ENCODE measurements at regions not wholly inside any gene's neighbourhood (a gene's known extent, or its start where the extent isn't known, plus 50 kb on each side); places are given as distances from the start of the nearest gene placed in this dataset.
"Not testable (repeated sequence)": the region's sequence is repeated elsewhere in the genome, so short reads cannot be mapped to it uniquely, and the experiment has no call there.

GRCh38 chr13:73822668-73823592 lies 311.3 kb downstream of the KLF12 start:
- DNase-seq, result no peak
- Mint-ChIP-seq H3K36me3 (ENCODE audit: low read depth) (peaks cover 14% of the 10 kb centered on the region), H3K4me1 (peaks cover 49% of the 10 kb centered on the region), H3K4me3 (no peak overlapping the region), H3K27ac (no peak overlapping the region), H3K9me3 (ENCODE audit: low read depth) (peaks cover 3% of the 10 kb centered on the region), H3K27me3 (no peaks in the 10 kb centered on the region)
- intact Hi-C loops (cut with DNase I, micrococcal nuclease), result no loop called here
- POLR2A ChIA-PET, result interaction anchor here (0.6 kb wide), 1 partner anchor 1039 kb away, joined by 3 read pairs; no protein-coding TSS in a partner anchor
- peak; percentile 77 for ATAC-seq
- CTCF ChIA-PET, result interaction anchor here (0.6 to 1.1 kb wide), 4 partner anchors 114 to 243 kb away, joined by 3 read pairs; no protein-coding TSS in a partner anchor

DNA sequence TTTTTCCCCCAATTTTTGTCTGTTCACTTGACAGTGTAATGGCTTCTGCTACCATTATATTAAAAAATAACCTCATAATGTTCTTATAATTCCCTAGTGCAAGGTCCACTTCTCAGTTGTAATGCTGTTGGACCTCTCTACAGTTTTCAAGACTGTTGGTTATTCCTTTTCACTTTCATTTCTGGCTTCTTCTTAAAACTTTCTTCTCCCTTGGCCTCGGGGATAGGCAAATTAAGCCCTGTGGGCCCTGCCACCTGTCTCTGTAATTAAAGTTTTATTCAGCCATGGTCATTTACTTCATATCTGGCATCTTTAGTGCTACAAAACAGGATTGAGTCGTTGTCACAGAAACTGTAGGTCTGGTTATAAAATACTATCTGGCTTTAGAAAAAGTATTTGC lies 313.5 kb downstream of the KLF12 start:
- H3K9me3 Mint-ChIP-seq (ENCODE audit: low read depth), result peaks cover 3% of the 10 kb centered on the region
- H3K27ac Mint-ChIP-seq, result no peak overlapping the region
- H3K4me1 Mint-ChIP-seq, result peaks cover 42% of the 10 kb centered on the region
- H3K27me3 Mint-ChIP-seq, result no peaks in the 10 kb centered on the region
- ATAC-seq, result no peak
- no peak overlapping the region for H3K4me3 Mint-ChIP-seq
- ChIA-PET CTCF (interaction anchor here (0.9 kb wide), 1 partner anchor 14 kb away, joined by 5 read pairs; no protein-coding TSS in a partner anchor), POLR2A (no interaction called here)
- intact Hi-C loops (cut with DNase I, micrococcal nuclease), result no loop called here
- no peak for DNase-seq
- peaks cover 19% of the 10 kb centered on the region for H3K36me3 Mint-ChIP-seq (ENCODE audit: low read depth)

- Mint-ChIP-seq H3K36me3 (ENCODE audit: low read depth) (peaks cover 19% of the 10 kb centered on the region), H3K27ac (no peak overlapping the region), H3K4me3 (no peak overlapping the region), H3K9me3 (ENCODE audit: low read depth) (peaks cover 3% of the 10 kb centered on the region), H3K4me1 (peaks cover 38% of the 10 kb centered on the region), H3K27me3 (no peaks in the 10 kb centered on the region)
- CTCF ChIA-PET, result interaction anchor here (0.9 kb wide), 1 partner anchor 15 kb away, joined by 5 read pairs; no protein-coding TSS in a partner anchor
- DNase-seq, result no peak
- no peak for ATAC-seq
- intact Hi-C loops (cut with DNase I, micrococcal nuclease), result no loop called here
- POLR2A ChIA-PET, result interaction anchor here (0.6 kb wide), 1 partner anchor 1412 kb away, joined by 3 read pairs; no protein-coding TSS in a partner anchor
These were observed 313.9 kb downstream of the KLF12 start for GRCh38 chr13:73820285-73820684.

DNA sequence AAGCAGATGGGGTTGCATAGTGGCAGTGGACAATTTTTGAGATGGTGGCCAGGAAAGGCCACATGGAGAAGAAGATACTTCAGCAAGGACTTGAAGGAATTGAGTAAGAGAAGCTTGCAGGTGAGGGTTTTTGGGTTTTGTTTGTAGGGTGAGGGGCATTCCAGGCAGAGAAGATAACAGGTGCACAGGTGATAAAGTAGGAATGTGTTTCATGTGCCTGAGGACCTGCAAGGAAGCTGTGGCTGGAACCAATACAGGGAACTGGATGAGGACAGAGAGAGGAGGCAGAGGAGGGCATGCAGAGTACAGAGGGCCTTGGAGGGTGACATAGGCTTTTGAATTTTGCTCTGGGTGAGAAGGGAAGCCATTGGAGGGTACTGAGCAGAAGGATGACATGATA lies 314.5 kb downstream of the KLF12 start:
- ATAC-seq (no peak), DNase-seq (no peak)
- H3K27me3 Mint-ChIP-seq, result no peaks in the 10 kb centered on the region
- POLR2A ChIA-PET, result interaction anchor here (0.6 kb wide), 1 partner anchor 1413 kb away, joined by 3 read pairs; no protein-coding TSS in a partner anchor
- intact Hi-C loops (cut with DNase I, micrococcal nuclease), result no loop called here
- peaks cover 19% of the 10 kb centered on the region for H3K36me3 Mint-ChIP-seq (ENCODE audit: low read depth)
- CTCF ChIA-PET, result no interaction called here
- no peak overlapping the region for H3K4me3 Mint-ChIP-seq
- no peak overlapping the region for H3K27ac Mint-ChIP-seq
- H3K9me3 Mint-ChIP-seq (ENCODE audit: low read depth), result peaks cover 3% of the 10 kb centered on the region
- peaks cover 34% of the 10 kb centered on the region for H3K4me1 Mint-ChIP-seq

- ATAC-seq (peak; percentile 70), DNase-seq (peak; percentile 18)
- ChIA-PET POLR2A (no interaction called here), CTCF (no interaction called here)
- H3K9me3 Mint-ChIP-seq (ENCODE audit: low read depth), result peaks cover 3% of the 10 kb centered on the region
- peaks cover 27% of the 10 kb centered on the region for H3K36me3 Mint-ChIP-seq (ENCODE audit: low read depth)
- H3K27me3 Mint-ChIP-seq, result no peaks in the 10 kb centered on the region
- intact Hi-C loops (cut with DNase I, micrococcal nuclease), result no loop called here
- H3K4me1 Mint-ChIP-seq, result peaks cover 16% of the 10 kb centered on the region
- H3K4me3 Mint-ChIP-seq, result no peak overlapping the region
- H3K27ac Mint-ChIP-seq, result no peak overlapping the region
These were observed 317.5 kb downstream of the KLF12 start for GRCh38 chr13:73816702-73817101.

- Mint-ChIP-seq H3K27ac (no peak overlapping the region), H3K27me3 (no peaks in the 10 kb centered on the region), H3K9me3 (ENCODE audit: low read depth) (no peaks in the 10 kb centered on the region), H3K4me3 (no peak overlapping the region), H3K4me1 (peaks cover 7% of the 10 kb centered on the region), H3K36me3 (ENCODE audit: low read depth) (peaks cover 22% of the 10 kb centered on the region)
- CTCF ChIA-PET, result interaction anchor here (1.0 to 1.6 kb wide), 5 partner anchors 11 to 996 kb away, joined by 3 to 4 read pairs (median 3); no protein-coding TSS in a partner anchor
- intact Hi-C loops (cut with DNase I, micrococcal nuclease), result no loop called here
- no peak for DNase-seq
- no peak for ATAC-seq
- POLR2A ChIA-PET, result no interaction called here
These were observed 318.4 kb downstream of the KLF12 start for GRCh38 chr13:73815796-73816195.

GRCh38 chr13:73810647-73811046 lies 323.6 kb downstream of the KLF12 start:
- intact Hi-C loops (cut with DNase I, micrococcal nuclease), result no loop called here
- POLR2A ChIA-PET, result no interaction called here

GRCh38 chr13:73809561-73809960 lies 324.6 kb downstream of the KLF12 start:
- Mint-ChIP-seq H3K4me1 (peaks cover 13% of the 10 kb centered on the region), H3K27me3 (no peaks in the 10 kb centered on the region), H3K27ac (no peak overlapping the region), H3K9me3 (ENCODE audit: low read depth) (no peaks in the 10 kb centered on the region), H3K36me3 (ENCODE audit: low read depth) (peaks cover 12% of the 10 kb centered on the region), H3K4me3 (no peak overlapping the region)
- ATAC-seq, result no peak
- POLR2A ChIA-PET, result no interaction called here
- no peak for DNase-seq
- intact Hi-C loops (cut with DNase I, micrococcal nuclease), result no loop called here
- CTCF ChIA-PET, result interaction anchor here (0.5 to 1.1 kb wide), 2 partner anchors 9 to 726 kb away, joined by 3 to 4 read pairs; no protein-coding TSS in a partner anchor

More at GRCh38 chr13:73810647-73811046, 323.6 kb downstream of the KLF12 start:
- CTCF ChIA-PET, result interaction anchor here (0.7 to 1.0 kb wide), 2 partner anchors 24 to 1169 kb away, joined by 3 read pairs; no protein-coding TSS in a partner anchor
- no peaks in the 10 kb centered on the region for H3K27me3 Mint-ChIP-seq
- no peak overlapping the region for H3K27ac Mint-ChIP-seq
- H3K4me3 Mint-ChIP-seq, result no peak overlapping the region
- H3K36me3 Mint-ChIP-seq (ENCODE audit: low read depth), result peaks cover 12% of the 10 kb centered on the region
- no peaks in the 10 kb centered on the region for H3K9me3 Mint-ChIP-seq (ENCODE audit: low read depth)
- DNase-seq (no peak), ATAC-seq (peak; percentile 16)
- peaks cover 13% of the 10 kb centered on the region for H3K4me1 Mint-ChIP-seq

GRCh38 chr13:73808318-73808717 lies 325.9 kb downstream of the KLF12 start:
- Mint-ChIP-seq H3K4me3 (no peak overlapping the region), H3K27me3 (no peaks in the 10 kb centered on the region), H3K4me1 (peaks cover 14% of the 10 kb centered on the region), H3K27ac (no peak overlapping the region), H3K36me3 (ENCODE audit: low read depth) (peaks cover 12% of the 10 kb centered on the region), H3K9me3 (ENCODE audit: low read depth) (no peaks in the 10 kb centered on the region)
- POLR2A ChIA-PET, result no interaction called here
- ATAC-seq (no peak), DNase-seq (no peak)
- intact Hi-C loops (cut with DNase I, micrococcal nuclease), result no loop called here
- CTCF ChIA-PET, result no interaction called here

GRCh38 chr13:73805326-73805958 lies 328.8 kb downstream of the KLF12 start:
- intact Hi-C loops (cut with DNase I, micrococcal nuclease); H3K9me3 Mint-ChIP-seq (ENCODE audit: low read depth); DNase-seq; H3K27me3 Mint-ChIP-seq; H3K27ac Mint-ChIP-seq; H3K4me3 Mint-ChIP-seq; H3K36me3 Mint-ChIP-seq (ENCODE audit: low read depth); POLR2A ChIA-PET; ATAC-seq: not testable (repeated sequence)
- peaks cover 17% of the 10 kb centered on the region for H3K4me1 Mint-ChIP-seq
- CTCF ChIA-PET, result interaction anchor here (0.7 to 1.4 kb wide), 2 partner anchors 38 to 285 kb away, joined by 3 read pairs; no protein-coding TSS in a partner anchor

GRCh38 chr13:73803997-73804396 lies 330.2 kb downstream of the KLF12 start:
- H3K9me3 Mint-ChIP-seq (ENCODE audit: low read depth), result peaks cover 2% of the 10 kb centered on the region
- ChIA-PET CTCF (interaction anchor here (1.0 kb wide), 1 partner anchor 11 kb away, joined by 4 read pairs; no protein-coding TSS in a partner anchor), POLR2A (no interaction called here)
- H3K4me3 Mint-ChIP-seq, result no peak overlapping the region
- peaks cover 9% of the 10 kb centered on the region for H3K36me3 Mint-ChIP-seq (ENCODE audit: low read depth)
- DNase-seq (no peak), ATAC-seq (no peak)
- no peaks in the 10 kb centered on the region for H3K27me3 Mint-ChIP-seq
- peaks cover 15% of the 10 kb centered on the region for H3K4me1 Mint-ChIP-seq
- intact Hi-C loops (cut with DNase I, micrococcal nuclease), result no loop called here
- no peak overlapping the region for H3K27ac Mint-ChIP-seq
